IPS-15b (cell line): ENCODE measurements at regions not wholly inside any gene's neighbourhood (a gene's known extent, or its start where the extent isn't known, plus 50 kb on each side); places are given as distances from the start of the nearest gene placed in this dataset.

Experiments
- H3K27me3 ChIP-seq: one replicate; pipeline ENCODE4 v1.6.1; 2013; ENCODE audit warnings: low read length; ENCODE audit not compliant: control insufficient read depth, insufficient read depth
- H3K36me3 ChIP-seq: one replicate; pipeline ENCODE4 v1.6.1; 2013; ENCODE audit warnings: low read length; ENCODE audit not compliant: control insufficient read depth, insufficient read depth
- H3K4me1 ChIP-seq: one replicate; pipeline ENCODE4 v1.6.1; 2013; ENCODE audit warnings: mild to moderate bottlenecking, low read length; ENCODE audit not compliant: control insufficient read depth, insufficient read depth
- H3K4me3 ChIP-seq: one replicate; pipeline ENCODE4 v1.5.1; 2013; ENCODE audit warnings: low read depth, low read length
- H3K9ac ChIP-seq: one replicate; pipeline ENCODE4 v1.6.1; 2013; ENCODE audit warnings: low read depth, mild to moderate bottlenecking, low read length
- H3K9me3 ChIP-seq: one replicate; pipeline ENCODE4 v1.6.1; 2013; ENCODE audit warnings: mild to moderate bottlenecking, low read length; ENCODE audit not compliant: control insufficient read depth, insufficient read depth

- H3K27me3 ChIP-seq = peaks cover 3% of the 10 kb centered on the region
- no peak overlapping the region for H3K9ac ChIP-seq
Observed at GRCh38 chr2:18795906-18796305, 206.5 kb upstream of the NT5C1B start.

GRCh38 chr2:18792684-18793083, 203.3 kb upstream of the NT5C1B start:
- peaks cover 3% of the 10 kb centered on the region for H3K27me3 ChIP-seq
- no peak overlapping the region for H3K4me3 ChIP-seq
- H3K36me3 ChIP-seq = no peaks in the 10 kb centered on the region
- no peaks in the 10 kb centered on the region for H3K9me3 ChIP-seq
- no peaks in the 10 kb centered on the region for H3K4me1 ChIP-seq
- H3K9ac ChIP-seq = no peak overlapping the region

More at GRCh38 chr2:18795906-18796305, 206.5 kb upstream of the NT5C1B start:
- H3K4me3 ChIP-seq = no peak overlapping the region
- H3K36me3 ChIP-seq = no peaks in the 10 kb centered on the region
- no peaks in the 10 kb centered on the region for H3K9me3 ChIP-seq
- no peaks in the 10 kb centered on the region for H3K4me1 ChIP-seq

- no peak overlapping the region for H3K9ac ChIP-seq
- H3K4me1 ChIP-seq = no peaks in the 10 kb centered on the region
- H3K9me3 ChIP-seq = no peaks in the 10 kb centered on the region
- H3K36me3 ChIP-seq = no peaks in the 10 kb centered on the region
- H3K4me3 ChIP-seq = no peak overlapping the region
- H3K27me3 ChIP-seq = peaks cover 3% of the 10 kb centered on the region
Observed at GRCh38 chr2:18792226-18792629, 202.9 kb upstream of the NT5C1B start.

- Histone ChIP-seq H3K9me3 (no peaks in the 10 kb centered on the region), H3K4me3 (no peak overlapping the region), H3K27me3 (peaks cover 3% of the 10 kb centered on the region), H3K4me1 (no peaks in the 10 kb centered on the region), H3K9ac (no peak overlapping the region), H3K36me3 (no peaks in the 10 kb centered on the region)
Observed at GRCh38 chr2:18791172-18791797, 201.9 kb upstream of the NT5C1B start.

- H3K36me3 ChIP-seq = no peaks in the 10 kb centered on the region
- H3K4me3 ChIP-seq = no peak overlapping the region
- no peak overlapping the region for H3K9ac ChIP-seq
- H3K9me3 ChIP-seq = no peaks in the 10 kb centered on the region
- no peaks in the 10 kb centered on the region for H3K4me1 ChIP-seq
- H3K27me3 ChIP-seq = peaks cover 3% of the 10 kb centered on the region
Observed at GRCh38 chr2:18790509-18791171, 201.3 kb upstream of the NT5C1B start.

GRCh38 chr2:18788592-18788991, 199.2 kb upstream of the NT5C1B start:
- no peaks in the 10 kb centered on the region for H3K36me3 ChIP-seq
- H3K9ac ChIP-seq = no peak overlapping the region
- H3K27me3 ChIP-seq = peaks cover 9% of the 10 kb centered on the region
- H3K4me1 ChIP-seq = no peaks in the 10 kb centered on the region
- H3K4me3 ChIP-seq = no peak overlapping the region
- H3K9me3 ChIP-seq = no peaks in the 10 kb centered on the region

GRCh38 chr2:18787726-18788125, 198.4 kb upstream of the NT5C1B start:
- Histone ChIP-seq H3K36me3 (no peaks in the 10 kb centered on the region), H3K27me3 (peaks cover 15% of the 10 kb centered on the region), H3K9ac (no peak overlapping the region), H3K4me3 (no peak overlapping the region), H3K4me1 (no peaks in the 10 kb centered on the region), H3K9me3 (no peaks in the 10 kb centered on the region)

GRCh38 chr2:18784245-18784644, 194.9 kb upstream of the NT5C1B start:
- no peaks in the 10 kb centered on the region for H3K4me1 ChIP-seq
- H3K9ac ChIP-seq = no peak overlapping the region
- H3K36me3 ChIP-seq = no peaks in the 10 kb centered on the region
- H3K9me3 ChIP-seq = no peaks in the 10 kb centered on the region
- no peak overlapping the region for H3K4me3 ChIP-seq
- H3K27me3 ChIP-seq = peaks cover 43% of the 10 kb centered on the region

- peaks cover 68% of the 10 kb centered on the region for H3K27me3 ChIP-seq
- no peaks in the 10 kb centered on the region for H3K4me1 ChIP-seq
- no peak overlapping the region for H3K4me3 ChIP-seq
- H3K9me3 ChIP-seq = no peaks in the 10 kb centered on the region
- no peaks in the 10 kb centered on the region for H3K36me3 ChIP-seq
- H3K9ac ChIP-seq = no peak overlapping the region
Observed at GRCh38 chr2:18781541-18782280, 192.3 kb upstream of the NT5C1B start.

- no peak overlapping the region for H3K4me3 ChIP-seq
- no peak overlapping the region for H3K9ac ChIP-seq
- no peaks in the 10 kb centered on the region for H3K4me1 ChIP-seq
- H3K36me3 ChIP-seq = no peaks in the 10 kb centered on the region
- H3K9me3 ChIP-seq = no peaks in the 10 kb centered on the region
- peaks cover 82% of the 10 kb centered on the region for H3K27me3 ChIP-seq
Observed at GRCh38 chr2:18777250-18777812, 188.0 kb upstream of the NT5C1B start.

GRCh38 chr2:18771212-18771611, 181.8 kb upstream of the NT5C1B start:
- peaks cover 25% of the 10 kb centered on the region for H3K27me3 ChIP-seq
- no peaks in the 10 kb centered on the region for H3K4me1 ChIP-seq
- H3K9me3 ChIP-seq = no peaks in the 10 kb centered on the region
- H3K4me3 ChIP-seq = no peak overlapping the region
- H3K36me3 ChIP-seq = no peaks in the 10 kb centered on the region
- H3K9ac ChIP-seq = no peak overlapping the region
